Neural progenitor cell (in vitro differentiated cells): ENCODE measurements at regions not wholly inside any gene's neighbourhood (a gene's known extent, or its start where the extent isn't known, plus 50 kb on each side); places are given as distances from the start of the nearest gene placed in this dataset.

Experiments
- EZH2 ChIP-seq: fragments of 200-600 bp; sonication (generic); IDR thresholded peaks from 2 replicates; pipeline ENCODE4 v1.6.1; 2017; ENCODE audit warnings: antibody characterized with exemption, mild to moderate bottlenecking, moderate library complexity
- EZH2phosphoT487 ChIP-seq: fragments of 200-600 bp; sonication (generic); IDR thresholded peaks from 2 replicates; pipeline ENCODE4 v1.6.1; 2017; ENCODE audit warnings: antibody characterized with exemption
- TF ChIP-seq, protein P1 (sequence below): fragments of 200-600 bp; sonication (generic); IDR thresholded peaks from 2 replicates; pipeline ENCODE4 v1.5.1; 2017; ENCODE audit warnings: antibody characterized with exemption, mild to moderate bottlenecking

DNA sequence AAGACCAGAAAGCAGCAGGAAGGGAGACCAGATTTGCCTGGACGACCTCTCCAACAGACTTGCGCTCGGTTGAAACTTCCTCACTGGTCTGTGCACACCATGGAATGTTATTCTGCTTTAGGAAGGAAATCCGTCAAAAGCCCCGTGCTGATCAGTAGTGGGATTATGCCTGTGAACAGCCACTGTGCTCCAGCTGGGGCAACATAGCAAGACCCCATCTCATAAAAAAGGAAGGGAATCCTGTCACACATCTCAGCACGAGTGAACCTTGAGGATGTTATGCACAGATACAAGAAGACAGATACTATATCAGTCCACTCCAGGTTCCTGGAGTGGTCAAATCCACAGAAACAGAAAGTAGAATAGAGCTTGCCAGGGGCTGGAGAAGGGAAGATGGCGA, 86.9 kb upstream of the FOXC1 start:
- TF ChIP-seq EZH2phosphoT487, result no peak
- TF ChIP-seq, protein P1, sequence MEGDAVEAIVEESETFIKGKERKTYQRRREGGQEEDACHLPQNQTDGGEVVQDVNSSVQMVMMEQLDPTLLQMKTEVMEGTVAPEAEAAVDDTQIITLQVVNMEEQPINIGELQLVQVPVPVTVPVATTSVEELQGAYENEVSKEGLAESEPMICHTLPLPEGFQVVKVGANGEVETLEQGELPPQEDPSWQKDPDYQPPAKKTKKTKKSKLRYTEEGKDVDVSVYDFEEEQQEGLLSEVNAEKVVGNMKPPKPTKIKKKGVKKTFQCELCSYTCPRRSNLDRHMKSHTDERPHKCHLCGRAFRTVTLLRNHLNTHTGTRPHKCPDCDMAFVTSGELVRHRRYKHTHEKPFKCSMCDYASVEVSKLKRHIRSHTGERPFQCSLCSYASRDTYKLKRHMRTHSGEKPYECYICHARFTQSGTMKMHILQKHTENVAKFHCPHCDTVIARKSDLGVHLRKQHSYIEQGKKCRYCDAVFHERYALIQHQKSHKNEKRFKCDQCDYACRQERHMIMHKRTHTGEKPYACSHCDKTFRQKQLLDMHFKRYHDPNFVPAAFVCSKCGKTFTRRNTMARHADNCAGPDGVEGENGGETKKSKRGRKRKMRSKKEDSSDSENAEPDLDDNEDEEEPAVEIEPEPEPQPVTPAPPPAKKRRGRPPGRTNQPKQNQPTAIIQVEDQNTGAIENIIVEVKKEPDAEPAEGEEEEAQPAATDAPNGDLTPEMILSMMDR, result no peak
- no peak for TF ChIP-seq EZH2
